Left colon (tissue), 2 donors: ENCODE measurements at regions not wholly inside any gene's neighbourhood (a gene's known extent, or its start where the extent isn't known, plus 50 kb on each side); places are given as distances from the start of the nearest gene placed in this dataset.
A peak's percentile ranks its signal among the peaks of the same experiment; 100 is the strongest.

Experiments used
- ATAC-seq: fragments of 200-7000 bp; cut with Tn5 transposase; one replicate; pipeline ENCODE4 v1.9.1; 2020; ENCODE audit warnings: mild to moderate bottlenecking, moderate library complexity
- DNase-seq, 2 donors: peaks; one replicate each; pipeline ENCODE4 v3.0.0-alpha.2; 2020
- intact Hi-C, 2 donors: fragments of 100-400 bp; cut with DNase I in 1 of 2; cut with micrococcal nuclease in 1 of 2; formaldehyde crosslinking; loops; one replicate each; pipeline versions ENCODE4 v1.11.2 to v1.14.0; 2022; cut with DNase I, micrococcal nuclease
- donor health status: DM: no; HTN: no; CAD: no.
- donor health status: DM: yes; HTN: yes; CAD: no.

- intact Hi-C loops: no loop called here
- ATAC-seq (no peak), DNase-seq (no peak)
Measured at GRCh38 chr2:128980475-128980874, 661.8 kb upstream of the HS6ST1 start.

DNA sequence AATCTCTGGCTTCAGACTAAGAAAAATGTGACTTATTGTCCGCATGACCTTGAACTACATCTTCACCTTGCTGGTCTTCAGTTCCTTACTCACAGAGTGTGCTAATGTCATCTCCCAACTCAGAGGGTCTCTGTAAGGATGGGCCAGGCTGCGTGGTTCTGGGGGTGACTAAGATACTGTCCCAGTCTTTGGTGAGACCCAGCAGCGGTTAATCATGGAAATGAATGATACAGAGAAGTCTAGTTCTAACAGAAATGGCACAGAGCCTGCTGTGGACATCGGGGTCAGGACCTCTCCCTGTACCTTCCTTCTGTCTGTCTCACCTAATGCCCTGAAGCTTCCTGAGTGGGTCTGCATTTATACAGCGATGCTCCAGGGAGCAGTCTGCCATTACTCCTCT lies 662.7 kb upstream of the HS6ST1 start:
- intact Hi-C loops: no loop called here
- no peak for ATAC-seq
- no peak for DNase-seq

DNA sequence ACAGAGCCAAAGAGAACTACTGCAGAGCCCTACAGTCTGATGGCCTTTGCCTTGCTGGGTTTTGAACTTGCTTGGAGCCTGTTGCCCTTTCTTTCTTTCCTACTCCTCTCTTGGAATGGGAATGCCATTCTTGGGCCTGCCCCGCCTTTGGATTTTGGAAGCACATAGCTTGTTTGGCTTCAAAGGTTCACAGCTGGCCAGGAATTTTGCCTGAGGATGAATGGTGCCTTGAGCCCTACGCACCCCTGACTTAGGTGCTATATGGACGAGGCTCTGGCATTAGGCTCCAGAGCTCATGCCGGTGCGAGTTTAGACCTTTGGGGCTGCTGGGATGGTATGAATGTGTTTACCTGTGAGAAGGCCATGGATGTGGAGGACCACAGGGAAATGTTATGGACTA lies 663.3 kb upstream of the HS6ST1 start:
- DNase-seq (no peak), ATAC-seq (no peak)
- intact Hi-C loops: no loop called here

DNA sequence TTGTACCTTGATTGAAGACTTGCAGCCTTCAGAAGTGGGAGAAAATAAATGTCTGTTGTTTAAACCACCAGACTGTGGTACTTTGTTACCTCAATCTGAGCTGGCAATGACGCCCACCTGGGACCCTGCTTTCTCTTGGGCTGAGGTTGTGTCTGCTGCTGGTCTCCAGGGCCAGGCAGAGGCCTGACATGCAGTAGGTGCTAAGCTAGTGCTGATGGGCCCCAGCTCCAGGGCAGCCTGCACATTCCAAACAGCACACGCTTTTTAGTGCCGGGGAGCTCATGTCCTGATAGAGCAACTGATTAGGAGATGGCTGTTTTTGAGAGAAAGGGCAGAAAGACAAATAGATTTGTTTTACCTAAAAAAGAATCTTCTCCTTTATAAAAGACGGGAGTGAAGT lies 664.0 kb upstream of the HS6ST1 start:
- DNase-seq (no peak), ATAC-seq (no peak)
- intact Hi-C loops: no loop called here

DNA sequence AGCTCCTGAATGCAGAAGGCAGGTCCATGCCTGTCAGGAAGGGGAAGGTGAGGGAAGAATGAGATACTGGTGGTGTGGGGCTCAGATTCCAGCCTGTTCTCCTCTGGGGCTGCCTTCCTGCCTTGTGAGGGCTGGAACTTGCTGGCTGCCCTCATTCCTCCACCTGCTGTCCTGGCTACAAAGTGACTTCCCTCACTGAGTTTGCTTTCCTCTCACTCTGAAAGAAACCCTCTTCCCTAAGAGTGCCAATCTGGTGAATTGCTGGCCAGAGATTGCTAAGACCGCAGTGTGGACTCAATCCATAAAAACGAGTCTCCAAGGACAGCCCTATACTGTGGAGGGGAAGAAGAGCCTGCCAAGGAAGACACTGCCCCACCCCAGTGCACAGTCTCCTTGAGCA lies 664.4 kb upstream of the HS6ST1 start:
- no peak for DNase-seq
- ATAC-seq: no peak
- intact Hi-C loops: no loop called here

DNA sequence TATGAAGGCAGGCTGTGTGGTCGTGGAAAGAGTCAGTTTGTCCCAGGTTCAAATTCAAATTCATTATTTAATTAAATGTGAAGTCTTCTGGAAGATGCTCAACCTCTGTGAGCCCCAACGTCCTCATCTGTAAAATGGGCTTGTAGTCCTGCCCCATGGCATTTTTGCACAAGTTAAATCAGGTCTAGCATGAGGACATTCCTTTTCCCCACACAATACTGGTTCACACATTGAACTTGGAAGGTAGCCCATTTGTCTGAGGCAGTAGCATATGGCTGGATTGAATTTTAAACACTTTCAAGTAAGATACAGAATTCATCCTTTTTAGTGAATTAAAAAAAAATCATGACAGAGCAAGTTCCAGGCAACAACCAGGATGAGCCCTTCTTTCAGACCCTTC lies 665.4 kb upstream of the HS6ST1 start:
- intact Hi-C loops: no loop called here
- DNase-seq: no peak
- no peak for ATAC-seq

- intact Hi-C loops: no loop called here
- no peak for ATAC-seq
- DNase-seq: no peak
Measured at GRCh38 chr2:128984855-128985254, 666.2 kb upstream of the HS6ST1 start.

DNA sequence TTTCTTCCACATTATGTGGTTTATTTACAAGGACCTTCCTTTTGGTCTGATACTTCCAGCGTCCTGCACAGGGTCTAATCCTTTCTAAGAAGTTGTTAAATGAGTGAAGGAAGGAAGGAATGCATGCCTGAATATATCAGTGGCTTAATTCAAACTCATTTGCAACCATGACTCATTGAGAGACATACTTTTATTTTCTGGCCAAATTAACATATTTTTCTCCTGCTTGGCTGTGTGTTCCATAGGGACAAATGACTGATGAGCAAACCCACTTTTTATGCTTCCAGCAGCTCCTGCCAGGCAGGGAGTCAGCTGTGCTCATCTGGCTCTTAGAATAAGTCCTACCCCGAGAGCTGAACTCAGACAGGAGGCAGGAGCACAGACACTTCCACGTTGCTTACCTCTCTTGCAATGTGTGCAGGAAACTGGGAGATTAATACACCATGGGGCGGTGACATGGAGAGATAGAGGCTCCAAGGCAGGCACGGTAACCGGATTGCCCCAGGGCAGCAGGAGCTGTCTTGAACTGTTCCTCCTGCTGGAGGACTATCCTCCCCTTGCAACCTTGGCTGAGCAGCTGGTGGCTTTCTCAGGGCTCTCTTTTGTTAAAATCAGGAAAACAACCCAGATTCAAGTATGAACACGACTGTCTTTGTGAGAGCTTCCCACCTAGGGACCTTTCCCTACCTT lies 667.5 kb upstream of the HS6ST1 start:
- ATAC-seq (no peak), DNase-seq (no peak)
- intact Hi-C loops: no loop called here

- DNase-seq: no peak
- ATAC-seq: no peak
- intact Hi-C loops: no loop called here
Measured at GRCh38 chr2:128986867-128987268, 668.2 kb upstream of the HS6ST1 start.

GRCh38 chr2:128988326-128988725 lies 669.7 kb upstream of the HS6ST1 start:
- DNase-seq (no peak), ATAC-seq (no peak)
- intact Hi-C loops: no loop called here

GRCh38 chr2:128988967-128989366 lies 670.3 kb upstream of the HS6ST1 start:
- intact Hi-C loops: no loop called here
- DNase-seq (no peak), ATAC-seq (no peak)

GRCh38 chr2:128995086-128995485 lies 676.4 kb upstream of the HS6ST1 start:
- intact Hi-C loops: no loop called here
- DNase-seq (no peak), ATAC-seq (no peak)

DNA sequence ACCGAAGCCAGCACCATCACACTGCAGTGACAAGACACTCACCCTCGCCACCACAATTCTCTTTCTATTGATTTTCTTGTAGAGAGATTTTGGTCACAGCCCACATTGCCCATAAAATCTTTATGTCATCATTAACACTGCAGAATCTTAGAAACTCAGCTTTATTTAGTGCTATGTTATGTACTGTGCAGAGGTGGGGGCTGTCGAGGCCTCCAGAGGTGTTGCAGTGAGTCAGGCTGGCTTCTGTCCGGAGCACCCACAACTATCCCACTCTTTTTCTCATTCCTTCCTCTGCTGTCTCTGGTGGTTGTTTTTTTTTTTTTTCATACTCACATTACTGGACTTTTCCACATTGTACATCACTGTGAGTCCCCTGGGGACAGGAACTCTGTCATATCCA lies 677.4 kb upstream of the HS6ST1 start:
- DNase-seq (no peak), ATAC-seq (no peak)
- intact Hi-C loops: no loop called here

DNA sequence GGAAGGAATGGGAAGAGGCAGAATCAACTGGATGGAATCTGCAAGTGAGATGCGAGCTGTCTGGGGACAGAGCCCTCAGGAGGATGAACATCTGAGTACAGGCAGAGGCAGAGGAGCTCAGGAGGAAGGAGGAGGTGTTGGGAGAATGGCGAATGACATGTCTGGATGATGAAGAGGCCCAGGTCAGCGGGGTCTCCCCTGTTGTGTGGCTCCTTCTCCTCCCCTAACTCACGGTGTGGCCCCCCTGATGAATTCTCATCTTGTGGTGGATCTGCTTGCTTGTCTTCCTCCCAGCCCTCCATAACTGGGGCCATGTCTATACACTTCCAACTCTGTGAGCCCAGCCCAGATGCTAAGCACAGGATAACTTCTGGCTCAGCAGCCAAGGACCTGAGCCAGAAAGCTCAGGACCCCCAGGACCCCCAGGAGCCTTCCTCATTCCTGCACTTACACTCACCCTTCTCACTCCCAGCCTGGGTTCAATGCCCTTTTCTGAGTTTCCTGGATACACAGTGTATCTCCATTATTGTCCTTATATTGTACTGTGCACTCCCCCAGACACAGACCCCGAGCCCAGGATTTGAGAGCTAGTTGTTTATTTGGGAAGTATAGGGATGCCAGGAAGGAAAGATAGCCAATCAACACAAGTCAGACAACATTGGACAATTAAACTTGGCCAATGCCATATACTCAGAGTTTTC lies 678.6 kb upstream of the HS6ST1 start:
- ATAC-seq (no peak), DNase-seq (no peak)
- intact Hi-C loops: no loop called here

DNA sequence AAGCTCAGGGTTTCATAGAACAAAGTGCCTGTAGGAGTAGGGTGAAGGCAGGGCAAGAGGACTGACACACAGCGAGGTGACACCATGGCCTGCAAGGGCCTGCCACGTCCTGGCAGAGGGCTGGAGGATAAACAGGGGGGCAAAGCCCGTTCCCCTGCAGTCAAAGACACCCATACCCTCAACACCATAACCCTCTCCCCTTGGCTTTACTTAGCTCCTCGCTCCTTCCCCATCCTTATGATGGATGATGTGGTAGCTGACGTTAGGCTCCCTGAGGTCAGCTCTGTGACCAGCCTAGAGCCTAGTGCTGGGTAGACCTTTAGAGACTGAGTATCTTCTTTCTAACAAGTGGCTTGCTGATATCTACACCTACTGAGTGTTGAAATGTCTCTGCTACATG lies 683.3 kb upstream of the HS6ST1 start:
- ATAC-seq (no peak), DNase-seq (no peak)
- intact Hi-C loops: no loop called here

GRCh38 chr2:129002751-129003150 lies 684.1 kb upstream of the HS6ST1 start:
- DNase-seq (no peak), ATAC-seq (no peak)
- intact Hi-C loops: no loop called here

GRCh38 chr2:129004485-129004884 lies 685.8 kb upstream of the HS6ST1 start:
- ATAC-seq (peak; percentile 96), DNase-seq (peak; percentile 30 to 42)
- intact Hi-C loops: no loop called here

- DNase-seq: no peak
- no peak for ATAC-seq
- intact Hi-C loops: no loop called here
Measured at GRCh38 chr2:129004940-129005490, 686.3 kb upstream of the HS6ST1 start.

- ATAC-seq (peak; percentile 19), DNase-seq (peak in 1 of 2 donors; percentile 8)
- intact Hi-C loops: no loop called here
Measured at GRCh38 chr2:129006135-129006886, 687.6 kb upstream of the HS6ST1 start.

DNA sequence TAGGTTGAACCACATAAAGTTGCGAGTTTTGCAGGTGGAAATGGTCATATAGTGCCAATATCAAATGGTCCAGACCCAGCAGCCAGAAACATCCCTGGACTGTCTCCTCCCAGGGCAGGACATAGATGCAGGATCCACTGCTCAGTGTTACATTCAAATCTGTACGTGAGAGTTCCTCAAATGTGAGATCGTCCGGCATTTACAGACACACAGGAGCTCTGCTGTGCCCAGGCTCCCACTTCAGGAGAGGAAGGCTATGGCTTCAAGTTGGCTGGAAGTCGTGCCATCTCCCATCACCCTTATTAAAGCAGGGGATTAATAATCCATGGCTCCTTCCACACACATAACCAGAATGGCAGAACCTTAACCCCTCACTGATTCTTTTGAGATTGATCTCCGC lies 688.2 kb upstream of the HS6ST1 start:
- ATAC-seq (no peak), DNase-seq (no peak)
- intact Hi-C loops: no loop called here
